HG02943 (cell line): ENCODE measurements at regions not wholly inside any gene's neighbourhood (a gene's known extent, or its start where the extent isn't known, plus 50 kb on each side); places are given as distances from the start of the nearest gene placed in this dataset.
"Not testable (repeated sequence)": the region's sequence is repeated elsewhere in the genome, so short reads cannot be mapped to it uniquely, and the experiment has no call there.

Source experiments
- ATAC-seq: cut with Tn5 transposase; IDR thresholded peaks from one replicate; pipeline ENCODE4 v1.9.1; 2021; ENCODE audit warnings: mild to moderate bottlenecking, low read depth, moderate library complexity; ENCODE audit not compliant: unreplicated experiment

GRCh38 chr9:22170556-22170955 lies 161.5 kb upstream of the CDKN2B start:
- ATAC-seq = no peak

GRCh38 chr9:22170990-22171670 lies 162.0 kb upstream of the CDKN2B start:
- no peak for ATAC-seq

GRCh38 chr9:22171691-22172090 lies 162.6 kb upstream of the CDKN2B start:
- no peak for ATAC-seq

GRCh38 chr9:22173908-22174307 lies 164.8 kb upstream of the CDKN2B start:
- no peak for ATAC-seq

- no peak for ATAC-seq
These were observed 167.0 kb upstream of the CDKN2B start for GRCh38 chr9:22175972-22176545.

- not testable (repeated sequence) for ATAC-seq
These were observed 171.9 kb upstream of the CDKN2B start for GRCh38 chr9:22181021-22181420.

- ATAC-seq = no peak
These were observed 180.4 kb upstream of the CDKN2B start for GRCh38 chr9:22189471-22189870.

- peak; percentile 71 for ATAC-seq
These were observed 187.9 kb upstream of the CDKN2B start for GRCh38 chr9:22197000-22197399.

GRCh38 chr9:22198681-22199080 lies 189.6 kb upstream of the CDKN2B start:
- no peak for ATAC-seq

- ATAC-seq = no peak
These were observed 192.2 kb upstream of the CDKN2B start for GRCh38 chr9:22201256-22201655.

- ATAC-seq = no peak
These were observed 194.4 kb upstream of the CDKN2B start for GRCh38 chr9:22203371-22204138.

GRCh38 chr9:22204240-22204639 lies 195.1 kb upstream of the CDKN2B start:
- no peak for ATAC-seq

- ATAC-seq = no peak
These were observed 197.7 kb upstream of the CDKN2B start for GRCh38 chr9:22206833-22207232.

- no peak for ATAC-seq
These were observed 199.9 kb upstream of the CDKN2B start for GRCh38 chr9:22208846-22209585.

- ATAC-seq = no peak
These were observed 201.2 kb upstream of the CDKN2B start for GRCh38 chr9:22210262-22210661.

- ATAC-seq = no peak
These were observed 201.8 kb upstream of the CDKN2B start for GRCh38 chr9:22210936-22211335.

GRCh38 chr9:22211588-22212360 lies 202.7 kb upstream of the CDKN2B start:
- no peak for ATAC-seq

GRCh38 chr9:22214021-22214420 lies 204.9 kb upstream of the CDKN2B start:
- ATAC-seq = no peak

- no peak for ATAC-seq
These were observed 205.5 kb upstream of the CDKN2B start for GRCh38 chr9:22214497-22215031.

GRCh38 chr9:22215521-22215920 lies 206.4 kb upstream of the CDKN2B start:
- no peak for ATAC-seq
